Putamen (tissue), 1 donor: ENCODE measurements at regions not wholly inside any gene's neighbourhood (a gene's known extent, or its start where the extent isn't known, plus 50 kb on each side); places are given as distances from the start of the nearest gene placed in this dataset.
"Not testable (repeated sequence)": the region's sequence is repeated elsewhere in the genome, so short reads cannot be mapped to it uniquely, and the experiment has no call there.

ENCODE experiments used
- DNase-seq: peaks from one replicate; pipeline ENCODE4 v3.0.0-alpha.2; 2016; ENCODE audit warnings: low spot score

GRCh38 chr3:44130249-44130648 is 111.4 kb upstream of the TOPAZ1 start:
- DNase-seq: no peak

GRCh38 chr3:44132061-44132460 is 109.6 kb upstream of the TOPAZ1 start:
- no peak for DNase-seq

GRCh38 chr3:44132593-44132992 is 109.1 kb upstream of the TOPAZ1 start:
- DNase-seq: no peak

GRCh38 chr3:44136421-44136820 is 105.3 kb upstream of the TOPAZ1 start:
- no peak for DNase-seq

- DNase-seq: no peak
These were observed 95.6 kb upstream of the TOPAZ1 start for GRCh38 chr3:44146073-44146472.

GRCh38 chr3:44159696-44160300 is 81.9 kb upstream of the TOPAZ1 start:
- DNase-seq: no peak

GRCh38 chr3:44160818-44161217 is 80.9 kb upstream of the TOPAZ1 start:
- no peak for DNase-seq

- no peak for DNase-seq
These were observed 69.8 kb upstream of the TOPAZ1 start for GRCh38 chr3:44171891-44172290.

- DNase-seq: not testable (repeated sequence)
These were observed 69.0 kb upstream of the TOPAZ1 start for GRCh38 chr3:44172701-44173100.

GRCh38 chr3:44173263-44173662 is 68.4 kb upstream of the TOPAZ1 start:
- no peak for DNase-seq

GRCh38 chr3:44175070-44175469 is 66.6 kb upstream of the TOPAZ1 start:
- no peak for DNase-seq

GRCh38 chr3:44179246-44179645 is 62.4 kb upstream of the TOPAZ1 start:
- DNase-seq: no peak

- DNase-seq: no peak
These were observed 57.2 kb upstream of the TOPAZ1 start for GRCh38 chr3:44184319-44184953.

- DNase-seq: no peak
These were observed 56.2 kb upstream of the TOPAZ1 start for GRCh38 chr3:44185396-44185915.

GRCh38 chr3:44186111-44186672 is 55.5 kb upstream of the TOPAZ1 start:
- no peak for DNase-seq

- DNase-seq: no peak
These were observed 55.0 kb upstream of the TOPAZ1 start for GRCh38 chr3:44186712-44187111.
